HG03064 (cell line): ENCODE measurements at regions not wholly inside any gene's neighbourhood (a gene's known extent, or its start where the extent isn't known, plus 50 kb on each side); places are given as distances from the start of the nearest gene placed in this dataset.

Source experiments
- ATAC-seq: cut with Tn5 transposase; IDR thresholded peaks from one replicate; pipeline ENCODE4 v1.9.1; 2021; ENCODE audit warnings: low read depth; ENCODE audit not compliant: unreplicated experiment

- no peak for ATAC-seq
These were observed 1368.4 kb upstream of the ADGRL3 start for GRCh38 chr4:59831746-59832145.

GRCh38 chr4:59834943-59835342 is 1365.2 kb upstream of the ADGRL3 start:
- no peak for ATAC-seq

GRCh38 chr4:59837751-59838150 is 1362.4 kb upstream of the ADGRL3 start:
- no peak for ATAC-seq

- ATAC-seq: no peak
These were observed 1361.9 kb upstream of the ADGRL3 start for GRCh38 chr4:59838236-59838635.

- ATAC-seq: no peak
These were observed 1358.4 kb upstream of the ADGRL3 start for GRCh38 chr4:59841698-59842097.

GRCh38 chr4:59848457-59848856 is 1351.7 kb upstream of the ADGRL3 start:
- no peak for ATAC-seq

- ATAC-seq: no peak
These were observed 1344.3 kb upstream of the ADGRL3 start for GRCh38 chr4:59855630-59856352.

- no peak for ATAC-seq
These were observed 1331.1 kb upstream of the ADGRL3 start for GRCh38 chr4:59869056-59869455.

GRCh38 chr4:59869559-59869958 is 1330.6 kb upstream of the ADGRL3 start:
- ATAC-seq: no peak

- ATAC-seq: no peak
These were observed 1318.5 kb upstream of the ADGRL3 start for GRCh38 chr4:59881632-59882031.

GRCh38 chr4:59904331-59904730 is 1295.8 kb upstream of the ADGRL3 start:
- no peak for ATAC-seq

- ATAC-seq: no peak
These were observed 1279.7 kb upstream of the ADGRL3 start for GRCh38 chr4:59920416-59920815.

- ATAC-seq: no peak
These were observed 1274.8 kb upstream of the ADGRL3 start for GRCh38 chr4:59925290-59925689.

GRCh38 chr4:59936566-59936965 is 1263.6 kb upstream of the ADGRL3 start:
- no peak for ATAC-seq

GRCh38 chr4:59938166-59938565 is 1262.0 kb upstream of the ADGRL3 start:
- ATAC-seq: no peak

GRCh38 chr4:59945277-59945676 is 1254.8 kb upstream of the ADGRL3 start:
- ATAC-seq: no peak

GRCh38 chr4:59945716-59946115 is 1254.4 kb upstream of the ADGRL3 start:
- no peak for ATAC-seq

GRCh38 chr4:59956366-59956765 is 1243.8 kb upstream of the ADGRL3 start:
- no peak for ATAC-seq

- ATAC-seq: no peak
These were observed 1240.0 kb upstream of the ADGRL3 start for GRCh38 chr4:59960143-59960542.

GRCh38 chr4:59966758-59967157 is 1233.4 kb upstream of the ADGRL3 start:
- ATAC-seq: no peak

- no peak for ATAC-seq
These were observed 1231.3 kb upstream of the ADGRL3 start for GRCh38 chr4:59968796-59969195.

GRCh38 chr4:59969909-59970308 is 1230.2 kb upstream of the ADGRL3 start:
- no peak for ATAC-seq

GRCh38 chr4:59971952-59972351 is 1228.2 kb upstream of the ADGRL3 start:
- no peak for ATAC-seq
